ENCODE measurements at regions not wholly inside any gene's neighbourhood (a gene's known extent, or its start where the extent isn't known, plus 50 kb on each side); places are given as distances from the start of the nearest gene placed in this dataset.
A peak's percentile ranks its signal among the peaks of the same experiment; 100 is the strongest.

DNA sequence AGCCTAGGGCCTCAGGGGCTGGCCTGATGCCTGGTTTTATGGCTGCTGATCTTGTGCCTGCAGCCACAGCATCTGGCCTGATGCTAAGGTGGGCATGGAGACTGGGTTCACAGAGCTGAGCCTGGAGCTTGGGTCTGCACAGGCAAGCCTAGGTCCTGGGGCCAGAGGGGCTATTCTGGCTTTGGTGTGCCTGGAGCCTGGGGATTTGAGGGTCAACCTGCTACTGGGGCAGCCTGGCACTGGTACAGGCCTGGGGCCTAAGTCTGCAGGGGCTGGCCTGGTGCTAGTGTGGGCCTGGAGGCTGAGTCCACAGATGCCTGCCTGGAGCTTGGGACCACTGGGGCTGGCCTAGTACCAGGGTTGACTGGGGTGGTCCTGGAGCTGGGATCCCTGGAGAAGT, 481.8 kb upstream of the GHITM start:
- no peak for DNase-seq (ENCODE audit: low spot score)

DNA sequence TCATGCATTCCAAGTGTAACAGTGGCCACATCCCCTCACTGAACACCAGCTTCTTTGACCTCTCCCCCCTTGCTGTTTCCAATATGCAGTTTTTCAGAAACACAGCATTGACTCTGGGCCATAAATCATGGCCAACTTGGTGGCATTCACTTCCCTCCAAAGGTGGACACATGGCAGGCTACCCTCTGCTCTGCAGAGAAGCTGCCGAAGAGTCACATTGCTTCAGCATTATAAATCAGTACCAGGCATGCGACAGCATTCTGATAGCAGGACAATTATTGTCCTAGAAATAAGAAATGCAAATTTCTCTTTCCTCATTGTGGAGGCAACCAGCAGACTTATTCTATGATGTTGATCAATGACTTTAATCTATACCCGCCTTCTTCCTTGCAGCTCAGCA, 475.4 kb upstream of the GHITM start:
- no peak for DNase-seq (ENCODE audit: low spot score)

DNA sequence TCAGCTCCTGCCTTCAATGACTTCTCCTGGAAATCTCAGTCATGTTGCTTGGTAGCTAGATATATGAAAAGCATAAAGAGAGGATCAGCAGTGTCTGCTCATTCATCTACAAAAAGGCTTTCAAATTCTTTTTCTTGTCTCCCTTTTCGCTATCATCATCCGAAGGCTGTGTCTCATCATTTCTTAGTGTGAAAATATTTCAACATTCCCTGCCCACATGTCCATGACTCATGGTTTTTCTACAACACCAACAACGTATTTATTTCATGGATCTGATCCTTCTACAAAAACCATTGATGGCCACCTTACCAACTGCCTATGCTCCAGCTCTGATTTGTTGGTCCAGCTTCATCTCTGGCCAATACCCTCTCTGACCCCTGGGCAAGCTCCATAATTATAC, 472.5 kb upstream of the GHITM start:
- DNase-seq (ENCODE audit: low spot score): no peak

DNA sequence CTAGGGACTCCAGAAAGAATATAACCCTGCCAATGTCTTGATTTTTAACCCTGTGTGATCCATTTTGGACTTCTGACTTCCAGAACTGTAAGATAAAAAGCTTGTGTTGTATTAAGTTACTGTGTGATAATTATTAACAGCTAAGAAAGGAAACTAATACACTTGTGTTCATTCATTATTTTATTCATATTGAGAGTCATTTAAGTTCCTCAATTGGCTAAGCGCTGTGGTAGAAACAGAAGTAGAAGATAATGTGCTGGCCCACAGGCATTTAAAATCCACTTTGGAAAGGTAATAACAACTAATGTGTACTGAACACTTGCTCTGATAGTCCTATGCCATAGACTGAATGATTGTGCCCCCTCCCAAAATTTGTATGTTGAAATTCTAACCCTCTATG, 471.7 kb upstream of the GHITM start:
- DNase-seq (ENCODE audit: low spot score): no peak

DNA sequence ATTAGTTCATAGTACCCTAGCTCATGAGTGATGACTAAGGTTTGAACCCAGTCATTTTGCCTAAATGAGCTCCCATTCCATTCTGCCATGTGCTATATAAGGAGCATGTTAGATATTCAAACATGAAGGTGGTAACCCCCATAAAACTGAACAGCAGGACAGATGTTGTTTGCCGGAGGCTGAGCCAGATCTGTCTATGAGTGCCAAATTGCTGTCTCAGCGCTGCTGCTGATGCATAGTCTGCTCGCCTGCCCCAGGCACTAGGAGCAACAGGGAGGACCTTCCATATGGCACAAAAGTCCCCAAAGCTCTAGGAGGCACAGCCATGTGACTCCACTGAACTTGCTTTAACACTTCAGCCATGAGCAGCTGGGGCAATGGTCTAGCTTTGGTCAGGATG, 466.0 kb upstream of the GHITM start:
- no peak for DNase-seq (ENCODE audit: low spot score)

DNA sequence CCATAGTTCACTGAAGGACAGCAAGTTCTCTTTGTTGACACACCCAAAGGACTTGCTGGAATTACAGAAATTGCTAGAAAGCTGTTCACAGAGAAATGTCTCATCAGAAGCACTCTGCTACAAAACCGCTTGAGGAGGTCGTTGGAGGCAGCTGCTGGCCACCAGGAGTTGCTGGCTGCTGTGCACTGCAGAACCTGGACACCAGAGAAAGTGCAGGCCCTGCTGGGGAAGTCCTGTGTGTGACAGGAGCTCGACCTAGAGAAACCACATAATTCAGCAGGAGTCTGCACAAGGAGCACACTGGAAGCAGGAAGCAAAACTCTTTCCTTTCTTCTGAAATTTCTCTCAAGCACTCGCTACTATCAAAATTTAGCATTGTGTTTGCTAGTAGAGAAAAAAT, 461.5 kb upstream of the GHITM start:
- peak; percentile 16 for DNase-seq (ENCODE audit: low spot score)

DNA sequence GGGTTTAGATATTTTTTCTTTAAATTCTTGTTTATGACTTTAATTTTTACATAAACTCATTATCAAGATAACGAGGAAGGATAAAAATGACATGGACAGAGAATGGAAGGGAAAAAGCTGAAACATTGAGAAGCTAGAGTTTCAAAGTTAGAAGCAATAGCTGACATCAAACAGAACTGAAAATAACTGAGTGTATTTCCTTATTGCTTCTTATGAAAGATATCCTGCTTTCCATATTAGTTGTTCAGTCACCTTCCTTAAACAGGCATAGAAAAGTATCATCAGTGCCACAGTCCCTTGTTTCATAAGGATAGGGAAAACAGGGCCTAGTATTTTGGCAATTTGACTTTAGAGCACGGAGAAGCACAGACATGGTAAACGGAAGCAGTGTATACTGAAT, 460.5 kb upstream of the GHITM start:
- DNase-seq (ENCODE audit: low spot score): no peak

DNA sequence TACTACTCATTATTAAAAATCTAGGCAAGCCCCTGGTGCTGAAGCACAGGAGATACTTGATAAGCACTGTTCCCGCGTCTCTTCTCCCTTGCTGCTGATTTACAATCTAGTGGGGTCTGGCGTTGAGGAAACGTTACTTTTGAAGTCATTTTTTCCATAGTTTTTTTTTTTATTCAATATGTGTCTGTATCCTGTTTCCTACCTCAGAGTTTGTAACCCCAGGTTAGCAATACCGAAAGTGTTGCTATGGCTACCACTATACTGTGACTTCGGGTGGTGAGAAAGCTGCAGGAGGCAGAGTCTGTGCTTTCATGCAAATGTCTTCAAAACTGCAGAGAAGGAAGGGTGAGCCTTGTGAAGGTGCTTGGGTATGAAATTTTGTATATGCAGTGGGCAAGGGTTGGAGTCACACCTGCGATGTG, 458.8 kb upstream of the GHITM start:
- DNase-seq (ENCODE audit: low spot score): no peak

DNA sequence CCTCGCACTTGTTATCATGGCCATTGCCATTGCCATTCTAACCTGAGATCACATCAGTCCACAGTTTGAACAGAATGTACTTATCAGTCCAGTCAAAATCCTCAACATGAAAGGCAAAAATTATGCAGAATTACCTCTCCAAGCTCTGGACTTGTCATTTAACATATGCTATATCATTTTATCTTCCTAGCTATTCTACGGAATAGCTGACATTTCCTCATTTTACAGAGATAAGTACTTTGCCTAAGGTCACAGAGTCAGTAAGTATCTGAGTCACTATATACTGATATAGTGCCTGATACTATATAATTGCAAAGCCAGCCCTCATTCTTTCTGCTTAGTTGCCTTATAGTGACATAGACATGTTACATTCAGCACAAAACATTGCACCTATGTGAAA, 456.9 kb upstream of the GHITM start:
- DNase-seq (ENCODE audit: low spot score): no peak

DNA sequence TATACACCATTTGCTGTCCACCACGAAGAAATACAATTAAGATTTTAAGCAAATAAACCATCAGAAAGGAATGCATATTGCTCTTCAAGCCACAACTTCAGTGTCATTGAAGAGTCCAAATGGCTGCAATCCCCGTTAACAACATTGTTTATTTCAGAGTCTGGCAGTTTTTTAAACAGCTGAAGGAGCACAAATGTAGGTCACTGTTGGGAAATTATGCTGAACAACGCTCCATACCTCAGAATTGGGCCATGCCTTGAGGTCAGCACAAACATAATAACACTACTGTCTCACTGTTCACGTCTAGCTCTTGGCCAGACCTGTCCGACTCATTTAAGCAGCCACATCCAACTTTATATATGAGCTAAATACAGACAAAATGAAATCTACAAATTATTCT, 453.9 kb upstream of the GHITM start:
- peak; percentile 58 for DNase-seq (ENCODE audit: low spot score)

DNA sequence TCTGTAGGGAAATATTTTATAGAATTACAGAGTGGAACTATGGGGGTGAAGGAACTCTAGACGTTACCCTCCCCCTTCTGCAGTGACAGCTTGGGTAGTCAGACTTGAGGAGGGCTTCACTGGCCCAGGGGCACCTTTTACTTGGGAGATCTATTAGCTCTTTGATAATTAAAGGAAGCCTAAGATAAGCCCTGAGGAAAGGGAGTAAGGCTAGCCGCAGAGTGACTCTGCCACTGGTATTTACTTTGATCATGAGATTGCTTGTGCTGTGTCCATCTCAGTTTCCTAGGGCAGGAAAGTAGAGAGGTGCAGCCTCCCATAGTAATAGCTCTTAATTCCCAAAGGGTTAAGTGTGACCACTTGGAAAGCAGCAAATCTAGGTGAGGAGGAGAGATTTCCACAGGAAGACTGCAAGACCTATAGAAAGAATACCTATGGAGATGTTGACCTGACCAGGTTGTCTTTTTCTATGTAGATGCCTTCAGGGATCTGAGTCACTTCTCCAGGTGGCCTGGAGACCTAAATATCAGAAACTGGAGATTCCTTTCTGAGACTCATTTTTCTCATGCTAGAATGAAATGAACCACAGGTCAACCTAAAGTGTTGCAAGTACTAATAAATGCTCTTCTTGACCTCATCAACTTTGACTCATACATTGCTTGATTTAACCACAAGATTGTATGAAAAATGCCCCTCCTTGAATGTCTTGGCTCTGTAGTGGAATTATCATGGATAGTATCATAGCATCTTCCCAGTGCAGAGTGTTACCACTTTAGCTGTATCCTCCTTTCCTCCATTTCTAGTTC, 447.3 kb upstream of the GHITM start:
- no peak for DNase-seq (ENCODE audit: low spot score)

DNA sequence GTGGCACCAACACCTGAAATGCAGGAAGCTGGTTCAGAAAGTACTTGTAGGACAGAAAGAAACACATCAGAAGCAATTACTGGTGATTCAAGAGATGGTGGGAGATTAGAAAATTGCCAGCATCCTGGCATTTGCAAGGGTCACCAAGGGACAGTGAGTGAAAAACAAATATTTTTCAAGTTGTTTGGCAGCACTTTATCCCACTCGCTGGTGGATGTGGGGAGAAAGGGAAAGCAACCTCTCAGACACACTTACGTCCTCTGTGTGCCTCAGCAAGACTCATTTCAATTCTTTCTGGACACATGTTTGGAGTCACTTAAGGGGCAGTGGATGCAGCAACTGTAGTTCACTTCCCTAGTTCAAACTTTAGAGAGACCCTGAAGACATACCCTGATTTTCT, 440.4 kb upstream of the GHITM start:
- no peak for DNase-seq (ENCODE audit: low spot score)

DNA sequence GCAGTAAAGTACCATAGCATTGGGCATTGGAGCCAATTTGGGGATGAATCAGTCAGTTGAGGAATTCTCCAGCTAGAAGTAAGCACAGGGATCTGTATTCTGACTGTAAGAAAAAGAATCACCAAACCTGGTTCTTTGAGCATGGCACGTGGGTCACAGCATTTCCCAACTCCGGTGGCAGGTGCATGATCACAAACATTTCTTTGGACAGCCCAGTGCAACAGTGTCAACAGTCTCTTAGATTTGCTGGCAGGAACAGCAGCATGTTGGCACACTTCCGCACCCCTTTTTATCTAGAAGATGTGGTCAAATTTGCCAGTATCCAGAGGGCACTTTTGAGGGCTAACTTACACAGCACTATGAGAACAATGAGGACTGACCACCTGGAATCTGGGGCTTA, 437.5 kb upstream of the GHITM start:
- DNase-seq (ENCODE audit: low spot score): no peak

DNA sequence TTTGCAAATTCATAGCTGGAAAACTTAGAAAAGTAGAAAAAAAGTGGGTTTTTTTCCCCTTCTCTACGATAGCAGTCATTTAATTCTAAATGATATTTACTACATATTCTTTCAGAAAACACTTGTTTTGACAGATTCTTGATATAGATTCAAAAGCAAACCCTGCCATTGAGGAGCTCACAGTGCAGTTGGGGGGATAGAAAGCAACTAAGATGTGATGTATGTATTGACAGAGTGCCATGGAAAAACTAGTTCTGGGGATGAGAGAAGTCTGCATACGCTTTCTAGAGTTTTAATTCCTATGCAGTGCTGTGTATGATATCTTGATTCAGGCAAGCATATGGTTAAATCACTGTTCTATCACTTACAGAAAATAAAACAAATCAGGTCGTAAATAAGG, 436.6 kb upstream of the GHITM start:
- no peak for DNase-seq (ENCODE audit: low spot score)

DNA sequence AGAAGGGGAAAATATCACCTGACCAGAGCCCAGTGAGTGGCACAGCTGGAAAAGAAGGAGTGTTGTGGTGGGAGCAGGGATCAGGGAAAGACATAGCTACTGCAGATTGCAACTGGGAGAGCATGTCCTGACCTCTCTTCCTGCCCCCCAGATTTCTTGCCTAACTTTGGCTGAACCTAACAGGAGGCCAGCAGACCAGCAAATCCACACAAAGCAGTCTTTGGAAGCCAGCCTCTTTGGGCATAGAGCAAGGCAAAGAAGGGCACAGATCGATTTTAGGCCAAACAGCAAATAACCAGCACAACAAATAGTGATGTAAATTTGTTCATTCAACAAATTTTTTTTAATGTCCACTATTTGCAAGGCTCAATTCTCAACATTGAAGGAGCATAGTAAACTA, 433.2 kb upstream of the GHITM start:
- no peak for DNase-seq (ENCODE audit: low spot score)

DNA sequence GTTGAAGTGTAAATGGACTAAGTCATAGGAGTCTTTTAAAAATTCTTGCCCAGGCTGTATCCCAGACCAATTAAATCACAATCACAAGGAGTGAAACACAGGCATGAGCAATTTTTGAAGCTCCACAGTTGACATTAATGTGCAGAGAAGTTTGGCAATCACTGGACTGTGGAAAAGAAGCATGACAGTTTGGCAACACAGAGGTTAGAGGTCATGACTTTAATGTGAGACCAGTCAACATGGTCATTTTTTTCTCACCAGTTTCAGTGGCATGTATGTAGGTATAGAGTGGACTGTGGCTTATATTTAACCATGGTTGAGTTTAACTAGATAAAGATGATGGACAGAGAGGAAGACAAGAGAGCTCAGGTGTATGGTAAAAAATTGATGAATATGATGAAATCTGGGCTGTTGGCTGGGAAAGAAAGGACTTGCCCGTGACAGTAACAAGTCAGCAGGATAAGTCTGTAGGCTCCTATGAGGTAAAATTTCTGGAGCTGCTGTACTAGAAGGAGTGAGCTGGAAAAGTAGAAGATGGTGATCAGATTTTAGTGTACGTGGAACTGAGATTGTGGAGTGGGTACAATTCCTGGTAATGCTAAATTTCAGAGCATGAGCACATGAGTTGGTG, 432.2 kb upstream of the GHITM start:
- DNase-seq (ENCODE audit: low spot score): no peak

DNA sequence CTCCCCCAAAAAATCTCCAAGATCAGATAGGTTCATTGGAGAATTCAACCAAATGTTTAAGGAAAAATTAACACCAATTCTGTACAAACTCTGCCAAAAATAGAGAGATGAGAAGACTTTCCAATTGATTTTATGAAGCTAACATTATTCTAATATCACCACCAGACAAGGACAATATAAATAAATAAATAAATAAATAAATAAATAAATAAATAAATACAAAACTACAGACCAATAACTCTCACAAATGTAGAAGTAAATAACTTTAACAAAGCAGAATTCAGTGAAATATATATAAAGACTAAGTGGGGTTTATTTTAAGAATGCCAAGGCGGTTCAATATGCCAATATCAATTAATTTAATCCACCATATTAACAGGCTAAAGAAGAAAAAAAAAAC, 425.9 kb upstream of the GHITM start:
- no peak for DNase-seq (ENCODE audit: low spot score)

DNA sequence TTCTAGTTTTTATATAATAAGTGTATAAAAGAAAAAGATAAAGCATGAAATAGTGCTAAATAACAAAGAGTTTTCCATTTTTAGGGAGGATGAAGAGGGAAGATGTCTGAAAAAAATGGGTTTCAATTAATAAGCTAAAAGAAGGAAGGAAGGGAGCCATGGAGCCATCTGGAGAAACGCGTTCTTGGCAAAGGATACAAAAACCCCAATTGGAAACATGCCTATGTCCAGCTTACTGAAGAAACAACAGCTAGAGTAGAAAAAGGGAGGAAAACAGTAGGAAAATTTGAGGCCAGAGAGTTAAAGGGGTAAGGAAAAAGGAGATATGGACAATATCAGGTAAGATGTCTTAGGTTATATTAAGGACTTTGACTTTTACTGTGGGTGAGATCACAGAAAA, 416.2 kb upstream of the GHITM start:
- no peak for DNase-seq (ENCODE audit: low spot score)

DNA sequence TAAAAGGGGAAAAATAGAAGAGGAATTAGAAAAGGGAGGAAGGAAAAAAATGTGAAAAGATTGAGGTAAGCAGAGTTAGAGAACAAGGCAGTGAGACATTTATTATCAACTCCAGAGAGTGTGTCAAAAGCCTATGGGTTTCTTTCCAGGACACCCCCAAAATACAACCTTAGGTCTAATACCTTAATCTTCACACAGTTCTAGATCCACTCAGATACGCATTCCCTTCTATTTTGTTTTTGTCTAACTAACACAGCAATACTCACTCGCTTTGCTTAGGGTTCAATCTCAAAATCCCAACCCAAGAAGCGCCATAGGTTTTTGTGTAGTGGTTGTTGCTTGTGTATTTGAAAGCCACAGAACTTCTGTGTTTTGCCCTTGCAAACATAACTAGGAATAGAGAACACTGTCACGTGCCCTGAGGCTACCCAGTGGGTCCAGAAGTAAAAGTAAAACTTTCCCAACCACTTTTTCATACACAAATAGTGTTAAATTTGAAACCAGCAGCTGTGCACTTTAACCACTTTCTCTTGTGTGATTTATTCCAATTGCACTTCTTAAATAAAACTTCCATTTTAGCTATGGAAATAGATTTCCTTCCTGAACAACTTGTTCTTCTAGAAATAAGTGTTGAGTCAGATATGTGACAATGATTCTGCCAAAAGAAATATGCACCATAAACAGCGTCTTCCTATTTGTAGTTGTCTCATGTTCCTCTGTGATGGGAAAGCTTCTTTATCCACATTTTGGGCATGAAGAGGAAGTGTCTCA, 414.7 kb upstream of the GHITM start:
- DNase-seq (ENCODE audit: low spot score): no peak

DNA sequence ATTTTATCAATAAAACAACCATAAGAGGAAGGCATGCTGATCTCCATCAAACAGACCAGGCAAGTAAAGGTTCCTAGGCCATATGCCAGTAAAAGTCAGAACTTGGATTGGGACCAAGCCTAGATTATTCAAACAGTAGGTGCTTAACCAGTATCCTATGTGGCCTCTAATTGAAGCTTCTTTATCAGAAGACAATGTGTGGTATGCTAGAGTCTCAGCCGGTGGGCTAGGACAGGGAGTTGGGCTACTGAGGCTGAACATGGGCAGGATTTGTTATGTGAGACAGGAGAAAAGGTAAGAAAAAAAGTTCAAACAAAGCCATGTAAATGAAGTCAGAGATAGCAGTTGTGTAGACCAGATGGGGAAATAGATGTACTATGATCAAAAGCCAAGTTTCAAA, 413.7 kb upstream of the GHITM start:
- no peak for DNase-seq (ENCODE audit: low spot score)

DNA sequence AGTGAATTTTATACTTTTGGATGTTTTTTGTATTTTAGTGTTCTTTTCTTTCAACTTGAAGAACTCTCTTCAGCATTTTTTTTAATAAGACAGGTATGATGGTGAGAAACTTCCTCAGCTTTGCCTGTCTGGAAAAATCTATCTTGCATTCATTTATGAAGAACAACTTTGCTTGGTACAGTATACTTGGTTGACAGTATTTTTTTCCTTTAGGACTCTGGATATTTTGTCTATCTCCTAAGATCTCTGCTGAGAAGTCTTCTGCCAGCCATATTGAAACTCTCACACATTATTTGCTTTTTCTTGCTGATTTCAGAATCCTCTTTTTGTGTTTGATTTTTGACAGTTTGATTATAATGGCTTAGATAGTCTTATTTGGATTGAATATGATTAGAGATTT, 405.0 kb upstream of the GHITM start:
- no peak for DNase-seq (ENCODE audit: low spot score)

DNA sequence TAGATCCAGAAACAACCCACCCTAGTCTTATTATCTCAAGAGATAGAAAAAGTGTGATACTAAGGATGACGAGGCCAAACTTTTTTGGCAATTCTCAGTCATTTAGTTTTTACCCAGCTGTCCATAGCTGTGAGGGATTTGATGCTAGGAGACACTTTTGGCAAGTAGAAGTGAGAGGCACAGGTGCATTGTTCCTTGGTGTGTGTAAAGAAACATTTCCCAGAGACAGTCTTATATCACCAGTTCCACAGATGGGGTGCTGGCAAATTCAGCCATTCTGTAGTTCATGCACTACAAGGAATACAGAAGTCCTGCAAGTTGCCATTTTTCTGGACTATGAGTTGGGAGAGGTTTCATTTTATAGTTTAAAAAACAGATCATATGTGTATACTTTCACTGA, 403.3 kb upstream of the GHITM start:
- no peak for DNase-seq (ENCODE audit: low spot score)

DNA sequence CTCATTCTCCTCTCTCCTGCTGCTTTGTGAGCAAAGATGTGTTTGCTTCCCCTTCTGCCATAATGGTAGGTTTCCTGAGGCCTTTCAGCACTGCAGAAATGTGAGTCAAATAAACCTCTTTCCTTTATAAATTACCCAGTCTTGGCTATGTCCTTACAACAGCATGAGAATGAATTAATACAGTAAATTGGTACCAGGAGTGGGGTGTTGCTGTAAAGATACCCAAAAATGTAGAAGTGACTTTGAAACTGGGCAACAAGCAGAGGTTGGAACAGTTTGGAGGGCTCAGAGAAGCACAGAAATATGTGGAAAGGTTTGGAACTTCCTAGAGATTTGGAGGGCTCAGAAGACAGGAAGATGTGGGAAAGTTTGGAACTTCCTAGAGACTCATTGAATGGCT, 388.7 kb upstream of the GHITM start:
- DNase-seq (ENCODE audit: low spot score): no peak

All from H4 (cell line).